ENCODE measurements at regions not wholly inside any gene's neighbourhood (a gene's known extent, or its start where the extent isn't known, plus 50 kb on each side); places are given as distances from the start of the nearest gene placed in this dataset.

- no peak for TF ChIP-seq CTCF (IDR thresholded peaks at IDR 0.05)
- H3K27ac Mint-ChIP-seq (ENCODE audit: unreplicated experiment): no peak overlapping the region
- DNase-seq (ENCODE audit: extremely low spot score, unreplicated experiment): no peak
- H3K27me3 Mint-ChIP-seq (ENCODE audit: unreplicated experiment): peaks cover 29% of the 10 kb centered on the region
- no peaks in the 10 kb centered on the region for H3K36me3 Mint-ChIP-seq (ENCODE audit: unreplicated experiment)
- no peaks in the 10 kb centered on the region for H3K9me3 Mint-ChIP-seq (ENCODE audit: unreplicated experiment)
- peaks cover 4% of the 10 kb centered on the region for H3K4me1 Mint-ChIP-seq (ENCODE audit: unreplicated experiment)
- no peak overlapping the region for H3K4me3 Mint-ChIP-seq (ENCODE audit: unreplicated experiment)
Measured at GRCh38 chr19:30233375-30233774, 138.8 kb upstream of the ZNF536 start.

- Mint-ChIP-seq H3K27me3 (ENCODE audit: unreplicated experiment) (peaks cover 11% of the 10 kb centered on the region), H3K36me3 (ENCODE audit: unreplicated experiment) (no peaks in the 10 kb centered on the region), H3K4me3 (ENCODE audit: unreplicated experiment) (no peak overlapping the region)
Measured at GRCh38 chr19:30235946-30236345, 136.2 kb upstream of the ZNF536 start.

GRCh38 chr19:30236587-30236986 lies 135.6 kb upstream of the ZNF536 start:
- no peak for DNase-seq (ENCODE audit: extremely low spot score, unreplicated experiment)
- H3K27me3 Mint-ChIP-seq (ENCODE audit: unreplicated experiment): peaks cover 4% of the 10 kb centered on the region
- H3K4me1 Mint-ChIP-seq (ENCODE audit: unreplicated experiment): no peaks in the 10 kb centered on the region
- H3K9me3 Mint-ChIP-seq (ENCODE audit: unreplicated experiment): no peaks in the 10 kb centered on the region
- H3K27ac Mint-ChIP-seq (ENCODE audit: unreplicated experiment): no peak overlapping the region
- no peaks in the 10 kb centered on the region for H3K36me3 Mint-ChIP-seq (ENCODE audit: unreplicated experiment)
- no peak overlapping the region for H3K4me3 Mint-ChIP-seq (ENCODE audit: unreplicated experiment)
- TF ChIP-seq CTCF (IDR thresholded peaks at IDR 0.05): no peak

More at GRCh38 chr19:30235946-30236345, 136.2 kb upstream of the ZNF536 start:
- H3K9me3 Mint-ChIP-seq (ENCODE audit: unreplicated experiment): no peaks in the 10 kb centered on the region
- no peaks in the 10 kb centered on the region for H3K4me1 Mint-ChIP-seq (ENCODE audit: unreplicated experiment)
- no peak overlapping the region for H3K27ac Mint-ChIP-seq (ENCODE audit: unreplicated experiment)
- no peak for TF ChIP-seq CTCF (IDR thresholded peaks at IDR 0.05)
- DNase-seq (ENCODE audit: extremely low spot score, unreplicated experiment): no peak

GRCh38 chr19:30237140-30237539 lies 135.0 kb upstream of the ZNF536 start:
- H3K4me1 Mint-ChIP-seq (ENCODE audit: unreplicated experiment): no peaks in the 10 kb centered on the region
- peaks cover 2% of the 10 kb centered on the region for H3K27me3 Mint-ChIP-seq (ENCODE audit: unreplicated experiment)
- no peak for DNase-seq (ENCODE audit: extremely low spot score, unreplicated experiment)
- no peak for TF ChIP-seq CTCF (IDR thresholded peaks at IDR 0.05)
- H3K36me3 Mint-ChIP-seq (ENCODE audit: unreplicated experiment): no peaks in the 10 kb centered on the region
- H3K27ac Mint-ChIP-seq (ENCODE audit: unreplicated experiment): no peak overlapping the region
- H3K4me3 Mint-ChIP-seq (ENCODE audit: unreplicated experiment): no peak overlapping the region
- no peaks in the 10 kb centered on the region for H3K9me3 Mint-ChIP-seq (ENCODE audit: unreplicated experiment)

GRCh38 chr19:30240904-30241695 lies 131.1 kb upstream of the ZNF536 start:
- DNase-seq (ENCODE audit: extremely low spot score, unreplicated experiment): no peak
- H3K36me3 Mint-ChIP-seq (ENCODE audit: unreplicated experiment): no peaks in the 10 kb centered on the region
- no peaks in the 10 kb centered on the region for H3K4me1 Mint-ChIP-seq (ENCODE audit: unreplicated experiment)
- TF ChIP-seq CTCF (IDR thresholded peaks at IDR 0.05): no peak
- H3K4me3 Mint-ChIP-seq (ENCODE audit: unreplicated experiment): no peak overlapping the region
- H3K27me3 Mint-ChIP-seq (ENCODE audit: unreplicated experiment): no peaks in the 10 kb centered on the region
- H3K27ac Mint-ChIP-seq (ENCODE audit: unreplicated experiment): no peak overlapping the region
- H3K9me3 Mint-ChIP-seq (ENCODE audit: unreplicated experiment): no peaks in the 10 kb centered on the region

Data from osteocyte (in vitro differentiated cells).